SU-DHL-6 (cell line): ENCODE measurements at regions not wholly inside any gene's neighbourhood (a gene's known extent, or its start where the extent isn't known, plus 50 kb on each side); places are given as distances from the start of the nearest gene placed in this dataset.

Source experiments
- H2AFZ ChIP-seq: fragments of 200-600 bp; sonication (generic); 2 replicates; pipeline ENCODE4 v1.6.1; 2014; ENCODE audit warnings: low read depth, mild to moderate bottlenecking, moderate library complexity, mixed read lengths, antibody characterized with exemption, low read length; ENCODE audit not compliant: severe bottlenecking
- H3F3A ChIP-seq: fragments of 200-600 bp; shearing (Covaris generic); 2 replicates; pipeline ENCODE4 v1.6.0; 2016; ENCODE audit warnings: antibody characterized with exemption, mild to moderate bottlenecking; ENCODE audit not compliant: insufficient read depth
- H3K27ac ChIP-seq: fragments of 200-600 bp; sonication (generic); 2 replicates; pipeline ENCODE4 v1.5.1; 2016; ENCODE audit warnings: low read depth, mild to moderate bottlenecking, low read length, moderate library complexity, mixed read lengths
- H3K27me3 ChIP-seq: fragments of 200-600 bp; sonication (generic), shearing (Covaris generic); 2 replicates; pipeline ENCODE4 v1.6.0; 2014; ENCODE audit warnings: mild to moderate bottlenecking, low read length
- H3K36me3 ChIP-seq: fragments of 200-600 bp; sonication (generic); 2 replicates; pipeline ENCODE4 v1.6.1; 2014; ENCODE audit warnings: mild to moderate bottlenecking, low read length, mixed read lengths
- H3K4me2 ChIP-seq: fragments of 300-600, 200-600 bp; shearing (Covaris generic), sonication (generic); 2 replicates; pipeline ENCODE4 v1.6.0; 2014; ENCODE audit warnings: low read length, low read depth, mild to moderate bottlenecking; ENCODE audit not compliant: poor library complexity, severe bottlenecking
- H3K4me3 ChIP-seq: fragments of 200-600 bp; sonication (generic); 2 replicates; pipeline ENCODE4 v1.5.1; 2014; ENCODE audit warnings: antibody characterized with exemption, low read length, mild to moderate bottlenecking, mixed read lengths; ENCODE audit not compliant: insufficient read depth, poor library complexity, severe bottlenecking
- H3K79me2 ChIP-seq: fragments of 200-600 bp; sonication (generic); 2 replicates; pipeline ENCODE4 v1.6.1; 2014; ENCODE audit warnings: mild to moderate bottlenecking, low read length, moderate library complexity; ENCODE audit not compliant: insufficient read depth
- H3K9ac ChIP-seq: fragments of 200-600 bp; sonication (generic); 2 replicates; pipeline ENCODE4 v1.7.0; 2014; ENCODE audit warnings: mild to moderate bottlenecking, low read length
- H3K9me2 ChIP-seq: fragments of 200-600 bp; sonication (generic); replicated peaks from 2 replicates; pipeline ENCODE4 v1.6.1; 2014; ENCODE audit warnings: low read length; ENCODE audit not compliant: insufficient read depth
- H3K9me3 ChIP-seq: fragments of 200-600 bp; sonication (generic); 2 replicates; pipeline ENCODE4 v1.6.1; 2014; ENCODE audit warnings: low read length, mixed read lengths; ENCODE audit not compliant: insufficient read depth
- H4K20me1 ChIP-seq: fragments of 200-600 bp; sonication (generic); 2 replicates; pipeline ENCODE4 v1.6.1; 2014; ENCODE audit warnings: low read depth, mild to moderate bottlenecking, antibody characterized with exemption, low read length, moderate library complexity, mixed read lengths
- EZH2phosphoT487 ChIP-seq: fragments of 200-600 bp; sonication (generic), shearing (Covaris generic); conservative IDR thresholded peaks from 2 replicates; pipeline ENCODE4 v1.6.1; 2018; ENCODE audit warnings: mild to moderate bottlenecking, antibody characterized with exemption, low read length, moderate library complexity, mixed read lengths
- TF ChIP-seq, protein P1 (sequence below): fragments of 200-600 bp; sonication (generic); IDR thresholded peaks from one replicate; pipeline ENCODE4 v1.5.1; 2017; ENCODE audit warnings: antibody characterized with exemption, mild to moderate bottlenecking, low read length, moderate library complexity; ENCODE audit not compliant: insufficient read depth, poor library complexity, severe bottlenecking

DNA sequence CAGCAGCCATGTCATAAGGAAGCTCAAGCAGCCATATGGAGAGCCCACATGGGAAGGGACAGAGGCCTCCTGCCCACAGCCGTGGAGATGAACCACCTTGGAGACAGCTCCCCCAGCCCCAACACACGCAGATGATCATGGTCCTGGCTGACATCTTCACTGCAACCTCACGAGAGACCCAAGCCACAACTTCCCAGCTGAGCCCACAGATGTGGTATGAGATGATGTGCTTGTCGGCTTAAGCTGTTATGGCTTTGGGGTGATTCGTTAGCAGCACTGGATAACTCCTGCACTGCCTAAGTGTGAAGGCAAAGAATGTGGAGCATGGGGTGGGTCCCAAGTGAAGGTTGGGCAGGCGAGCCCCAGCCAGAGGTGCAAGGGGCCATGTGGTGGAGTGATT is 163.4 kb downstream of the ERCC6L2 start:
- no peaks in the 10 kb centered on the region for H3K9me2 ChIP-seq
- no peaks in the 10 kb centered on the region for H3K27me3 ChIP-seq
- no peaks in the 10 kb centered on the region for H3K36me3 ChIP-seq
- H3K4me3 ChIP-seq, result no peak overlapping the region
- H3K27ac ChIP-seq, result no peak overlapping the region
- H3K4me2 ChIP-seq, result no peak overlapping the region
- H2AFZ ChIP-seq, result no peak overlapping the region
- TF ChIP-seq EZH2phosphoT487, result no peak
- TF ChIP-seq, protein P1, sequence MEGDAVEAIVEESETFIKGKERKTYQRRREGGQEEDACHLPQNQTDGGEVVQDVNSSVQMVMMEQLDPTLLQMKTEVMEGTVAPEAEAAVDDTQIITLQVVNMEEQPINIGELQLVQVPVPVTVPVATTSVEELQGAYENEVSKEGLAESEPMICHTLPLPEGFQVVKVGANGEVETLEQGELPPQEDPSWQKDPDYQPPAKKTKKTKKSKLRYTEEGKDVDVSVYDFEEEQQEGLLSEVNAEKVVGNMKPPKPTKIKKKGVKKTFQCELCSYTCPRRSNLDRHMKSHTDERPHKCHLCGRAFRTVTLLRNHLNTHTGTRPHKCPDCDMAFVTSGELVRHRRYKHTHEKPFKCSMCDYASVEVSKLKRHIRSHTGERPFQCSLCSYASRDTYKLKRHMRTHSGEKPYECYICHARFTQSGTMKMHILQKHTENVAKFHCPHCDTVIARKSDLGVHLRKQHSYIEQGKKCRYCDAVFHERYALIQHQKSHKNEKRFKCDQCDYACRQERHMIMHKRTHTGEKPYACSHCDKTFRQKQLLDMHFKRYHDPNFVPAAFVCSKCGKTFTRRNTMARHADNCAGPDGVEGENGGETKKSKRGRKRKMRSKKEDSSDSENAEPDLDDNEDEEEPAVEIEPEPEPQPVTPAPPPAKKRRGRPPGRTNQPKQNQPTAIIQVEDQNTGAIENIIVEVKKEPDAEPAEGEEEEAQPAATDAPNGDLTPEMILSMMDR, result no peak
- no peaks in the 10 kb centered on the region for H3F3A ChIP-seq
- H3K9ac ChIP-seq, result no peak overlapping the region
- peaks cover 8% of the 10 kb centered on the region; the same call in 1 of the 2 replicates for H3K9me3 ChIP-seq
- H3K79me2 ChIP-seq, result no peaks in the 10 kb centered on the region
- no peaks in the 10 kb centered on the region for H4K20me1 ChIP-seq

DNA sequence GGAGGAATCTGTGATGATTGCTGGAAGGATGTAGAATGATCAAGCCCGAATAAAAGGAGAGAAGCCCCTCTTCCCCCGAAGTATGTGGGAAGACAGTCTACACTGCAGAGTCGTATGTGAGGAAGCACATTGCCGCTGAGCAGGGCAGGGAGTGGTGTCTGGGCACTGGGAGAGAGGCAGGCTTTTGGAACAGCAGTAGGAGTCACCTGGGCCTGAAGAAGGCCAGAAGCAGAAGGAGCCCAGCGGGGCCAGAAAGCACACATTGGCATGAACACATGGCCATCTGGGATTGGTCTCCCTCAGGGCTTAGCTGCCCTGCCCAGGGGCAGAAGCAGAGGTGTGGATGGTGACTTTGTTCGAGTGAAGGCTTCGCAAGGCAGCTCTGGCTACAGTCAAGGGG is 162.8 kb downstream of the ERCC6L2 start:
- H2AFZ ChIP-seq, result no peak overlapping the region
- no peak overlapping the region for H3K4me2 ChIP-seq
- no peaks in the 10 kb centered on the region for H3F3A ChIP-seq
- no peaks in the 10 kb centered on the region for H3K79me2 ChIP-seq
- H3K9me2 ChIP-seq, result no peaks in the 10 kb centered on the region
- no peak overlapping the region for H3K27ac ChIP-seq
- no peak overlapping the region for H3K9ac ChIP-seq
- H3K9me3 ChIP-seq, result peaks cover 8% of the 10 kb centered on the region; the same call in 1 of the 2 replicates
- H3K27me3 ChIP-seq, result no peaks in the 10 kb centered on the region
- no peaks in the 10 kb centered on the region for H3K36me3 ChIP-seq
- H4K20me1 ChIP-seq, result no peaks in the 10 kb centered on the region
- no peak for TF ChIP-seq EZH2phosphoT487
- TF ChIP-seq, protein P1, result no peak
- H3K4me3 ChIP-seq, result no peak overlapping the region

DNA sequence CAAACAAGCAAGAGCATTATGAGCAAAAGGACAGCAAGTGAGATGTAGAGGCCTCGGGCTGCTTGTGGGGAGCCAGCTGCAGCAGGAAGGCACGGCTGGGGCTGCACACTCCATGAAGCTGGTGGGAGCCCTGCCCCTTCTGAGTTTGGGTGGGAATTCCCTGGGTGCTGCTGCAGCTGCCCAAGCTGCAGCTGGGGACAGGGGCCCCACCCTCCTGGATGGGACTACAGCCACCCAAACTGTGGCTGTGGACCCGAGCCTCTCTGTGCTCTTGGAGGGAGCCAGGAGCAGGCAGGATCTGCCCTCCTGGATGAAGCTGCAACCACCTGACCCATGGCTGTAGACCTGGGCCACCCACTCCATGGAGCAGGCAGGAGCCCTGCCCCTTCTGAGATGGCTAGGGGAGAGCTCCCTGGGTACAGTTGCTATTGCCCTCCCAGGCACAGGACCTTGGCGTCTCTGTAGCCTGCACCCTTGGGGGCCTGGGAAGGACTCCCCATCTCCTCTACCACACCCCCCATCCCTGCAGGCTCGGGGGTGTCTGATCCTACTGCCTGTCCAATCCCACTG is 159.1 kb downstream of the ERCC6L2 start:
- no peak overlapping the region for H3K27ac ChIP-seq
- no peaks in the 10 kb centered on the region for H3K27me3 ChIP-seq
- H3K9me2 ChIP-seq, result no peaks in the 10 kb centered on the region
- H3F3A ChIP-seq, result no peaks in the 10 kb centered on the region
- peaks cover 8% of the 10 kb centered on the region; the same call in 1 of the 2 replicates for H3K9me3 ChIP-seq
- no peak overlapping the region for H3K4me2 ChIP-seq
- TF ChIP-seq EZH2phosphoT487, result no peak
- TF ChIP-seq, protein P1, result no peak
- H3K9ac ChIP-seq, result no peak overlapping the region
- no peaks in the 10 kb centered on the region for H4K20me1 ChIP-seq
- H2AFZ ChIP-seq, result no peak overlapping the region
- H3K79me2 ChIP-seq, result no peaks in the 10 kb centered on the region
- H3K4me3 ChIP-seq, result no peak overlapping the region
- no peaks in the 10 kb centered on the region for H3K36me3 ChIP-seq
